Omental fat pad (tissue), 3 donors: ENCODE measurements at regions not wholly inside any gene's neighbourhood (a gene's known extent, or its start where the extent isn't known, plus 50 kb on each side); places are given as distances from the start of the nearest gene placed in this dataset.
"Not testable (repeated sequence)": the region's sequence is repeated elsewhere in the genome, so short reads cannot be mapped to it uniquely, and the experiment has no call there.

ENCODE experiments used
- ATAC-seq: fragments of 150-250 bp; one replicate; pipeline ENCODE4 v1.9.1; 2016; ENCODE audit warnings: mild to moderate bottlenecking, moderate library complexity; ENCODE audit not compliant: low FRiP score
- DNase-seq: peaks from one replicate; pipeline ENCODE4 v3.0.0-alpha.2; 2019; ENCODE audit warnings: low spot score
- TF ChIP-seq, protein P1 (sequence below), 3 donors: fragments of 450-650 bp; IDR thresholded peaks; one replicate each; pipeline ENCODE4 v1.5.1; 2016 to 2017; ENCODE audit warnings: antibody characterized with exemption in 3 of 3, mild to moderate bottlenecking in 3 of 3, moderate library complexity in 2 of 3

DNA sequence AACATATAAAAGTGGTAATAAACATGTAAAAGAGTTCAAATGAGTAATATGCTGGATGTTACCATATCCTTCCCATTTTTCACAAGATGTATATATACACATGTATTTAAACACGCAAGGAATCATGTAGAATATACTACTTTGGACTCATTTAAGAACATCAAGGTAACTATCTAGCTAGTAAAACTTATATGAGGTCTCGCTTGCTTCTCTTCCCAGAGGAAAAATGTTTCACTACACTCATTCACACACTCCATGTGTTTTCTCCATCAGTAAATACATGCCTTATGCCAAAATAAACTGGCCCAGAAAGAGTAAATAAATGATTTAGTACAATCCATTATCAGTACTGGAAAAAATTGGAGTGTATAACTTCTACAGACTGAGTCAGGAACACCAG, 229.2 kb upstream of the MME start:
- TF ChIP-seq, protein P1, sequence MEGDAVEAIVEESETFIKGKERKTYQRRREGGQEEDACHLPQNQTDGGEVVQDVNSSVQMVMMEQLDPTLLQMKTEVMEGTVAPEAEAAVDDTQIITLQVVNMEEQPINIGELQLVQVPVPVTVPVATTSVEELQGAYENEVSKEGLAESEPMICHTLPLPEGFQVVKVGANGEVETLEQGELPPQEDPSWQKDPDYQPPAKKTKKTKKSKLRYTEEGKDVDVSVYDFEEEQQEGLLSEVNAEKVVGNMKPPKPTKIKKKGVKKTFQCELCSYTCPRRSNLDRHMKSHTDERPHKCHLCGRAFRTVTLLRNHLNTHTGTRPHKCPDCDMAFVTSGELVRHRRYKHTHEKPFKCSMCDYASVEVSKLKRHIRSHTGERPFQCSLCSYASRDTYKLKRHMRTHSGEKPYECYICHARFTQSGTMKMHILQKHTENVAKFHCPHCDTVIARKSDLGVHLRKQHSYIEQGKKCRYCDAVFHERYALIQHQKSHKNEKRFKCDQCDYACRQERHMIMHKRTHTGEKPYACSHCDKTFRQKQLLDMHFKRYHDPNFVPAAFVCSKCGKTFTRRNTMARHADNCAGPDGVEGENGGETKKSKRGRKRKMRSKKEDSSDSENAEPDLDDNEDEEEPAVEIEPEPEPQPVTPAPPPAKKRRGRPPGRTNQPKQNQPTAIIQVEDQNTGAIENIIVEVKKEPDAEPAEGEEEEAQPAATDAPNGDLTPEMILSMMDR (IDR thresholded peaks at IDR 0.05) = no peak
- ATAC-seq = no peak

GRCh38 chr3:154849408-154849807, 230.7 kb upstream of the MME start:
- TF ChIP-seq, protein P1 (IDR thresholded peaks at IDR 0.05) = no peak
- ATAC-seq = no peak
- DNase-seq = no peak

More for the DNA sequence above, 229.2 kb upstream of the MME start:
- no peak for DNase-seq

- TF ChIP-seq, protein P1 (IDR thresholded peaks at IDR 0.05) = no peak
- ATAC-seq (no peak), DNase-seq (no peak)
Observed at GRCh38 chr3:154844863-154845262, 235.3 kb upstream of the MME start.

DNA sequence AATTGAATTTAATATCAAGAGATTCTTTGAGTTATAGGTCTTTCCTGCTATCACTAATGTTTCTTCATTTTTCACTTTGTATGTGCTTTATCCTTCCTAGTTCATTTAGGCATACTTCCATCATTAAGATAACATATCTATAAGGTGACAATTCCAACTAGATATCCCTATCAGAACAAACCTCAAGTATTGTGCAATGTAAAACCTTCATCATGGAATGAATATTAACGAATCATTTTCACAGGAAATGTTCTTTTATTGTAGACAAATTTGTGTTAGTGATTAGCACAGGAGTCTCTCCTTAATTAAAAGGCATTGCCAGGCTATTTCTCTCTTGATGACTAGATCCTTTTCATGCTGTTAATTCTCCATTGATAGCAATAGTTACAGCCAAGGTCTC, 236.5 kb upstream of the MME start:
- ATAC-seq = no peak
- TF ChIP-seq, protein P1 (IDR thresholded peaks at IDR 0.05) = no peak
- DNase-seq = no peak

- DNase-seq (no peak), ATAC-seq (no peak)
- TF ChIP-seq, protein P1 (IDR thresholded peaks at IDR 0.05) = no peak
Observed at GRCh38 chr3:154842536-154842935, 237.6 kb upstream of the MME start.

DNA sequence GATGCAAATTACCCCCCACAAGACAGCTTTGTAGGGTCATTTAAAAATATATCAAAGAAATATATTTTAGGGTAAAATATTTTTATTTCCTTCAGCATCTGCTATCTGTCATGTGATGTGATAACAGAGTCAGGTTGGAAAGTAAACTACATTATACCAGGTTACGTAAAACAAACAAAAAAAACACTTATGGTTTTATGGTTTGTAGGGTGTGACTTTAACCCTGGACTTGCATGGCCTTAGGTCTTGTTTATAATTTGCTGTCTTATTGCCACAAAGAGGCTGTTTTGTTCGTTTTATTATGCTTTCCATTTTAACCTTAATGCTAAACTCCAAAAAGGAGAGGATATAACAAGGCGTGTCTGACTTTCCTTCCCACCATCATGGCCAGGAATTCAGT, 244.5 kb upstream of the MME start:
- DNase-seq (no peak), ATAC-seq (no peak)
- TF ChIP-seq, protein P1 (IDR thresholded peaks at IDR 0.05) = no peak

DNA sequence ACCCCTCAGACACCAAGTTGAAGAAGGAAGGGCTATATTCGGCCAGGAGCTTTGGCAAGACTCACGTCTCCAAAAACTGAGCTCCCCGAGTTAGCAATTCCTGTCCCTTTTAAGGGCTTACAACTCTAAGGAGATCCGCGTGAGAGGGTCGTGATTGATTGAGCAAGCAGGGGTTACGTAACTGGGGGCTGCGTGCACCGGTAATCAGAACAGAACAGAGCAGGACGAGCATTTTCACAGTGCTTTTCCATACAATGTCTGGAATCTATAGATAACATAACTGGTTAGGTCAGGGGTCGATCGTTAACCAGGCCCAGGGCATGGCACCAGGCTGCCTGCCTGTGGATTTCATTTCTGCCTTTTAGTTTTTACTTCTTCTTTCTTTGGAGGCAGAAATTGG, 245.3 kb upstream of the MME start:
- not testable (repeated sequence) for ATAC-seq

DNA sequence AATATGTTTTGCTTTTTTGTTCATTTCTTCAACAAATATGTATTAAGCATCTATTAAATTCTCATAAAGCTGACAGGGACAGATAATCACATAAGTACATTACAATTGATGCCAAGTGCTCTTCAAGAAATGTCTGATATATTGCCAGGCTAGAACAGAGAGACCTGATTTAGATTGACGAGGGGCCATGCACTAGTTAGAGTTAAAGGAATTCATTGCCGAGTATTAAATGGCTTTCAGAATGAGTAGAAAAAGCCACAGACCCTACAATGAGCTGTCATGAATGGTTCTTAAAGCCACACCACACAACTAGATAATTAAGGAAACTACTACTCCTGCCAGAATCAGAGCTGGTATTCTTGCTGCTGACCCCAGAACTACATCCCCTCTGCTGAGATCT, 250.2 kb upstream of the MME start:
- ATAC-seq = no peak
- TF ChIP-seq, protein P1 (IDR thresholded peaks at IDR 0.05) = no peak
- no peak for DNase-seq

More for the DNA sequence above, 245.3 kb upstream of the MME start:
- not testable (repeated sequence) for DNase-seq
